ENCODE measurements at regions not wholly inside any gene's neighbourhood (a gene's known extent, or its start where the extent isn't known, plus 50 kb on each side); places are given as distances from the start of the nearest gene placed in this dataset.
A peak's percentile ranks its signal among the peaks of the same experiment; 100 is the strongest.

DNA sequence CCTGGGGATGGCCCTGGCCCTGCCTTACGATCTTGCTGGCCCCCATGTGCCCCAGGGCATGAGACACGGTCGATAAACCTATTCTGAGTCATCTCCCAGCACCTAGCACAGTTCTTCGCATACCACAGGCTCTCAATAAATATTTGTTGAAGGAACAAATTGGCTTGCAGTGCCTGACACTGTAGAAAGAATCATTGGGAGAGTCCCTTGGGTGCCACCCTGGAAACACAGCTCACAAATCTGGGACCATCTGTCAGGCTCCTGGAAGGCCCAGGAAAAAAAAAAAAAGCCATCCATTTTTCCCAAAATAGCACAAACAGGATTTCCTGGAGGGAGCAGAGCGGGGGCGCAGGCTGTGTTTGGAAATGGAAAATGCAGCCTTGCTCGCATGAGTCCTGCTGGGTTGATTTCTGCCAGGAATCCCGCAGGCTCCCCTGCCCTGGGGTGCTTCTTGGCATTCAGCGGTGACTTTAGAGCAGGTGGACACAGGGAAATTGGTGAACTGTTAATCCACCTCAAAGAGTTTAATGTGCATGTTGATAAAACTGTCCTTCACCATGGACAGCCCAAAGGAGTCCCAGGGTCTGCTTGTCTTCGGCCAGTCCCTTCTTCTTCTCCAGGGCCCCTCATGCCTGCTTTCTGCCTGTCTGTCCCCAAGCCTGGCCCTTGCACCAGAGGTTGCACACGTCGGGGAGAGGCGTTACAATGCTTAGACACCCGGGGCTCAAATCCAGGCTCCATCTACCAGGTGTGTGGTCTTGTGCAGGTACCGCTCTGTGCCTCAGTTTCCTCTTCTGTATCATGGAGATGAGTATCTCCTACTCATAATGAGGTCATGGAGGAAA lies 106.1 kb upstream of the RFLNA start:
- DNase-seq, result no peak

- no peak for DNase-seq
These were observed 104.4 kb upstream of the RFLNA start for GRCh38 chr12:124190312-124191023.

GRCh38 chr12:124191024-124191359 lies 103.9 kb upstream of the RFLNA start:
- no peak for DNase-seq

DNA sequence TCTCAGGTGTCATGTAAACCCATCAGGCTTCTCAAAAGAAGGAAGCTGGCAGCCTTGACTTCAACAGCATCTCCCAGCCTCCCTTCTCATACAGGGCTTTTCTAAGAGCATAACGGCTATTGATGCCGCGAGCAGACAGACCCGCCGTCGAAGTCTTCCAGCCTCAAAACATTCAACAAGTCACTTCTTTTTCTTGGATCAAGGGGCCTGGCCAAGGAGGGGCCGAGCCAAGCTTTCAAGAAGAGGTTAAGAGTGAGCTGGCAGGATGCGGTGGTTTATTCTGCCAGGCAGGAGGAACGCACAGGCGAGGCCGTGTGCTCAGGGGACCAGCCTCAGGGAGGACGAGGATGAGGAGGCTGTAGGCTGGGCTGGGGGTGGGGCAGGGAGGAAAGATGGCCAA lies 102.9 kb upstream of the RFLNA start:
- no peak for DNase-seq

- no peak for DNase-seq
These were observed 100.5 kb upstream of the RFLNA start for GRCh38 chr12:124194264-124194892.

- no peak for DNase-seq
These were observed 99.9 kb upstream of the RFLNA start for GRCh38 chr12:124194893-124195566.

- DNase-seq, result no peak
These were observed 99.3 kb upstream of the RFLNA start for GRCh38 chr12:124195567-124195942.

- no peak for DNase-seq
These were observed 98.7 kb upstream of the RFLNA start for GRCh38 chr12:124196236-124196635.

GRCh38 chr12:124201248-124201647 lies 93.6 kb upstream of the RFLNA start:
- no peak for DNase-seq

GRCh38 chr12:124203176-124203575 lies 91.7 kb upstream of the RFLNA start:
- DNase-seq, result no peak

GRCh38 chr12:124205405-124205804 lies 89.5 kb upstream of the RFLNA start:
- DNase-seq, result no peak

- no peak for DNase-seq
These were observed 87.8 kb upstream of the RFLNA start for GRCh38 chr12:124207049-124207448.

DNA sequence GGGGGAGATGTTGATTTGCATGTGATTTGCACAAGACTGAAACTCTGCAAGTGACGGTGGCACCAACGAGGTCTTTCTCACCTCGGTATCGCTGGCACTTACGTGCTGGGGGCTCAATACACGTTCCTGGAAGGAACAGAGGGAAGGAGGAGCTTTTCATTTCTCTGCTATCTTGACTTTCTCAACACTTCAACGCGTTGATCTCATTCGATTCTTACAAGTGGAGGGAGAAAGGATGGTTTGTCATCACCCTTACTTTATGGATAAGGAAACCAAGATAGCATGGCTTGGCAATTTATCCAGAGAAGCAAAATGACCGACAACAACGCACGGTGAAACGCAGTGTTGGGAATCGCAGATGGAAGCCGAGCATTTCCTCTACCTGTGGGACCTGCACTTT lies 87.3 kb upstream of the RFLNA start:
- no peak for DNase-seq

- no peak for DNase-seq
These were observed 86.4 kb upstream of the RFLNA start for GRCh38 chr12:124208489-124208888.

DNA sequence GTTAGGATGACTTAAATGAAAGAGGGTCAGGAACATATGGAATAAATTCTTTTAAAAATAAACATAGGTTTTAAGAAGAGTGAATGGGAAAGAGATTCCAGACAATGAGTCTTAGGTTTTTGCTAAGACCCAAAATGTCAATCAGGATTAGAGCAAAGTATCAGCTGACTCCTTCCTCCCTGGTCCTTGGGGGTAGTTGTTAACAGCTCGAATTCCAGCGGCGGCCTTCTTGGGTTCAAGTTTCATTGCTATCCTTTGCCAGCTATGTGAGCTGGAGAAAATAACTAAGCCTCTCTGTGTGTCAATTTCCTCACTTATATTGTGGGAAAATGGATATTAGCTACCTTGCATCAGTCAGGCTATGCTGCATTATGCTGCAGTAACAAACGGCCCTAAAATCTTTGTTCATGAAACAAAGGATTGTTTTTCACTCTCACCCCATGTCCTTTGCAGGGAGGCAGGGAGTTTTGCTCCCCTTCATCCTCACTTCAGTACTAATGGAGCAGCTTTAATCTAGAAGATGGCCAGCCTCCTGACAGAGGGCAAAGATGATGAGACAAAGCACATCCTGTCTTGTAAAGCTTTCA lies 83.8 kb upstream of the RFLNA start:
- DNase-seq, result no peak

DNA sequence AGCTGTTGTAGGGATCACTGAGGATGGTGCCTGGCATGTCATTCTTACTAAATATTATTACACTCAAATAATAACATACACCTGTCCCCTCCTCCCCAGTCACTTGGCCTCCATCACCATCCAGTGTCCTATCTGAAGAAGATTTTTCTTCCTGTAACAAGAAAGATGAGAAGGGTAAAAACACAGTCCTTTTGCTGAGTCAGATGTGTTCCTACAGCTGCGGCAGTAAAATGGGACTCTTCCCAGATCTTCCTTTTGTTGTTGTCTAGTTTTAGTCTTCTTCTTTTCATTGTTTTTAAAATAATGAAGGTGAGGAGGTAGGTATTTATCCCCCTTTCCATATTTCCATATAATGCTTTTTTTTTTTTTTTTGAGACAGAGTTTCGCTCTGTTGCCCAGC lies 83.1 kb upstream of the RFLNA start:
- DNase-seq, result no peak

DNA sequence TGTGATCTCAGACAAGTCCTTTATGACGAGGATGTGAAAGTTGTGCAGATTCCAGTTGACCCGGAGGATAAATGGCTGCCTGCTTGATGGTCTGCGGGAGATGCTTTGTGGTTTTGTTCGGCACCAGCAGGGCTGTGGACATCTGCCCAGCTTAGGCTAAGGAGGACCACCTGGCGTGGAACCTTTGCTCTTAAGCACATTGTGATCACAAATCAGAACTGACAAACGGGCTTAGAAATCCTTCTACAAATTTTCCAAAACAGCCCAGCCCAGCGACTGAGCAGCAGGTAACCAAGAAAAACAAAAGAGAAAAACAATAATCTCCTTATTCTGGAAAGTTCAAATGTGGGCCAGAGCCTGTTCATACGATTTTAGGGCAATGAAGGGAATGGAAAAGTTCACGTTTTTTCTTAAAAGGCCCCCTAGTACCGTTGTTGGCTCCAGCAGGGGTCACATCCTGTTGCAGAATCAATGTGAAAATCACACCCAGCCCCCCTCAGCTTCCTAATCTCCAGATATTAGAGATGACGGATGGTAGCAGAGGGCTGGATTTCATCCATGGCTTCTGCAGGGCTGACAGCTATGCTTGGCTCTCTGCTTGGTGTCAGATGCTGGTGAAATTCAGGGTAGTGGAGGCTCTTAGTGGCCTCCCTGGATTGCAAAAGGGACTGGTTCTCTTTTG lies 81.1 kb upstream of the RFLNA start:
- DNase-seq, result no peak

GRCh38 chr12:124214574-124214973 lies 80.3 kb upstream of the RFLNA start:
- DNase-seq, result no peak

GRCh38 chr12:124216966-124217365 lies 77.9 kb upstream of the RFLNA start:
- no peak for DNase-seq

GRCh38 chr12:124217508-124218242 lies 77.2 kb upstream of the RFLNA start:
- DNase-seq, result peak; percentile 62

DNA sequence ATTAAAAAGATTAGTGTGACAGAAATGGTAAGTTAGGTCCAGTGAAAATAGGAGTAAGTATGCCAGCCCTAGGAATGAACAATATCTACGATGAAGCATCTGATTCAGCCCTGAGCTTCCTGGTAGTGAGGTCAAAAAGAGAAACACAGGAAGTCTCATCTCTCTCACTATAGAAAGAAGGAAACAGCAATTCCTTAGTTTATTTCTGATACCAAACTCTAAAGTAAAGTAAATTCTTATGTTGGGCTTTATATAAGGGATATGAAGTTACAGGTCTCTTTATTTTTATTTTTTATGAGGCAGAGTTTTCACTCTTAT lies 76.7 kb upstream of the RFLNA start:
- DNase-seq, result no peak
